Amniotic stem cell (primary cell): ENCODE measurements at regions not wholly inside any gene's neighbourhood (a gene's known extent, or its start where the extent isn't known, plus 50 kb on each side); places are given as distances from the start of the nearest gene placed in this dataset.
"Not testable (repeated sequence)": the region's sequence is repeated elsewhere in the genome, so short reads cannot be mapped to it uniquely, and the experiment has no call there.

Experiments
- DNase-seq: peaks from one replicate; lab custom pipeline; 2025; lab: John Stamatoyannopoulos, UW

DNA sequence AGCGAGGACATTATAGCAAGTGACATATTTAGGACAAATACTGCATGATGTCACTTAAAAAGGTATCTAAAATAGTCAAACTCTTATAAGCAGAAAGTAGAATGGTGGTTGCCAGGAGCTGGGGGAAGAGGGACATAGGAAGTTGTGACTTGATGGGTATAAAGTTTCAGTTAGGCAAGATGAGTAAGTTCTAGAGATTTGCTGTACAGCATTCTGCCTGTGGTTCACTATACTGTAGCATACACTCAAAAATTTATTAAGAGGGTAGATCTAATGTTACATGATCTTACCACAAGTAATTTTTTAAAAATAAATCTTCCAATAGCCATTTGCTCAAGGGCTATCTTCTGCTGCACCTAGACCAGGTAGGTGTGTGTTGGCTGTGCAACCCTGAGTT lies 78.1 kb upstream of the NPAS2 start:
- no peak for DNase-seq

GRCh38 chr2:100742277-100743254 lies 77.4 kb upstream of the NPAS2 start:
- DNase-seq, result peak; percentile 85

DNA sequence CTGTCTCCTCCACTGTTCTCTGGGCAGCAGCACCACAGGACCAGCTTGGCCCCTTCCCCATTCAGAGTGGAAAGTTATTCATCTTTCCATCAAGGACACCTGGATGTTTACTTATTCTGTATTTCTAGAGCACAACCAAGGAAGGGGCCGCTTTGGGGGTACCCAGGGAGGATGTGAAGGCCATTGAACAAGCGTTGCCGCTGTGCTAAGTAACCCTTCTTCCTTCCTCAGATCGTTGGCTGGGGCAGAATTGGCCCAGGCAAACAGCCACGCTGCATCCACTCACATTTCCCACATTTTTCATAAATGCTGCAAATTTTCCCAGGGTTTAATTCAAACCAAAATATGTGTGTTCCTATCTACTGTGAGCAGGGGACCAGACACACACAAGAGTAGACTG lies 76.2 kb upstream of the NPAS2 start:
- DNase-seq, result no peak

- DNase-seq, result no peak
Measured at GRCh38 chr2:100744184-100744583, 75.8 kb upstream of the NPAS2 start.

DNA sequence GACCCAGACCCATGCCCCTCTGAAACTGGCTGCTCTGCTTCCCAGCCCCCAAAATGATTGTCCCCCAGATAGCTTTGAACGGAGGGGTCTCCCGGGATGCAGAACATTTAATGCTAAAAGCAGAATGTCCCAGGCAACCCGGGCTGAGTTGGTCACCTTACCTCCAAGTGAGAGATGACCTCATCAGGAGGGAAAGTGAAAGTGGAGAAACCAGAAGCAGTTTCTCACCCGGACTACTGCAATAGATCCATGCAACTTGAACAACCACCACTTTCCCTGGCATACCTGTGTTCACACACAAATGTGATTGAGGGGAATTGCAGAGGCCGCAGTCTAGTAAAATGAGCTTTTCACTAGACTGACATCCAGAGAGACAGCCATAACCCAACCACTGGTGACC lies 75.3 kb upstream of the NPAS2 start:
- no peak for DNase-seq

GRCh38 chr2:100745604-100746003 lies 74.3 kb upstream of the NPAS2 start:
- no peak for DNase-seq

GRCh38 chr2:100747551-100747950 lies 72.4 kb upstream of the NPAS2 start:
- peak; percentile 30 for DNase-seq

- DNase-seq, result no peak
Measured at GRCh38 chr2:100747996-100748615, 71.8 kb upstream of the NPAS2 start.

- DNase-seq, result no peak
Measured at GRCh38 chr2:100748673-100749072, 71.3 kb upstream of the NPAS2 start.

DNA sequence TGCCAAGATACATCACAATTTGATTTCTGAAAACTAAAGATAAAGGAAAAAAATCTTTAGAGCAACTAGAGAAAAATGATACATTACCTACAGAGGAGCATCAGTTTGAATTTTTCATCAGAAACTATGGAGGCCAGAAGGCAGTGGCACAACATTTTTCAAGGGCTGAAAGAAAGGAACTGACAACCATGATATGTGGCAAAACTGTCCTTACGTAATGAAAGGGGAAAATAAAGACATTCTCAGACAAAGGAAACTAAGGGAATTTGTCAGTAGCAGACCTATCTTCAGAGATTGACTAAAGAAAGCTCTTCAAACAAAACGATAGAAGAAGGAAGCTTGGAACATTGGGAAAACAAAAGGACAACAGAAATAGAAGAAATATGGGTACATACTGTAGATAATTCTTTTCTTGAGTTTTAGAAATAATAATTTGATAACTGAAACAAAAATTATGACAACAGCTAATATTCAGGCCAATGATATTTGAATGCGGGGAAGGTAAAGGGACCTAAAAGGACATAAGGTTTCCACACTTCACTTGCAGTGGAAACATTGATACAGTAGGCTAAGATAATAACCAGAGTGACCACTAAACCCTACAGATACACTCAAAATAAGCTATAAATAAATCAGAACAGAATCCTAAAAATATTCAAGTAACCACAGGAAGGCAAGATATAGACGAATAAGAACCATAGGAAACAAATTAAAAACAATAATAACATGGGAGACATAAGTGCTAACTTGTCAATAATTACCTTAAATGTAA lies 70.0 kb upstream of the NPAS2 start:
- no peak for DNase-seq

GRCh38 chr2:100751871-100752625 lies 67.9 kb upstream of the NPAS2 start:
- not testable (repeated sequence) for DNase-seq

- DNase-seq, result peak; percentile 49
Measured at GRCh38 chr2:100752628-100753333, 67.2 kb upstream of the NPAS2 start.

GRCh38 chr2:100753444-100753843 lies 66.5 kb upstream of the NPAS2 start:
- DNase-seq, result no peak

GRCh38 chr2:100753881-100754280 lies 66.1 kb upstream of the NPAS2 start:
- no peak for DNase-seq

- DNase-seq, result no peak
Measured at GRCh38 chr2:100754951-100755350, 65.0 kb upstream of the NPAS2 start.

DNA sequence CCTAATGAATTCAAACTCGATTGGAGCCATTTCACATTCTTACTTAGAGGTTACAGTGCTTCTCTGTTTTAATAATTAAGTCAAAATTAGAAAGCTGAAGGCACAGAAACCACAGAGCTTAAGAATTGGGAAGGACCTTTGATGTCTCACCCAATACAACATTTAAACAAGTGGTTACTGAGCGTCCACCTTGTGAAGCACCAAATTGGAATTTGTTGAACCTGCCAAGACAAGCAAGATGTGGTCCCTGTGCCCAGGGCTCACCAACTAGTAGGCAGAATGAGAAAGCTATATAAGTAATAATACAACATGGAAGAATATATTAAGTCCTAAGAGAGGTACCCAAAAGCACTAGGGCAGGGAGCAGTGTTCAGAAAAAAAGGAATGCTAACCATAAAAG lies 64.5 kb upstream of the NPAS2 start:
- DNase-seq, result no peak

DNA sequence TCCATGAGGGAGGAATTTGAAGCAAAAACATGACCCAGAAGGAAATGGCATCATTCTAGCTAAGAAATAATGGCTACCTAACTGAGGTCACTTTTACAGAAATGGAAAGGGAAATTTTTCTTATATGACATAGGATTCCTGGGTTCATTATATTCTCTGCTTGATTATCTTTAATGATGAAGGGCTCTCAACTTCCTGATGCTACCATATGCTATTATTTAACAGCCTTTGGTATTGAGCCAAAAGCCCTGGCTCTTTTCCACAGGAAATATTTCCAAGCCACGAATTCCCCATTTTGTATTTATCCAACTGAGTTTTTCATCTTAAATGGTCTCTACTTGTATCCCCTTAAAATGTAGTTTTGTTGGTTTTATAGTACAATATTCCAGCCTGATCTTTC lies 63.2 kb upstream of the NPAS2 start:
- no peak for DNase-seq

- peak; percentile 72 for DNase-seq
Measured at GRCh38 chr2:100757621-100758394, 62.1 kb upstream of the NPAS2 start.

DNA sequence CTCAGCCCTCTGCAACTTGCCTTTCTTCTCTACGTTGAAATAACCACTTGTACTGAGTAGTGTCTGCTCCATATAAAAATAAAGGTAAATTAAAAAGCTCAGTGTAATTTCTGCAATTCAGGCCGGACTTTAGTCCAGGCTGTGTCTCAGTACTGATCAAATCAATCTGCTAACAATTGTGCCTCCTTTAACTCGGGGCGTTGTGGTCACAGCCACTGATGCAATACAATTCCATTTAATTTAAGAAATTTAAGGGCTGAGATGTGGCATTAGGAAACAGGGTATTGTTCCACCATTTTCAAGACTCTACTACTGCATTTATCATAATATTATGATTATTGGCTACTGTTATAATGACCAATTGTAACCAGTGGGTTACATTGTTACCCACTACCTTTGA lies 60.0 kb upstream of the NPAS2 start:
- DNase-seq, result no peak

DNA sequence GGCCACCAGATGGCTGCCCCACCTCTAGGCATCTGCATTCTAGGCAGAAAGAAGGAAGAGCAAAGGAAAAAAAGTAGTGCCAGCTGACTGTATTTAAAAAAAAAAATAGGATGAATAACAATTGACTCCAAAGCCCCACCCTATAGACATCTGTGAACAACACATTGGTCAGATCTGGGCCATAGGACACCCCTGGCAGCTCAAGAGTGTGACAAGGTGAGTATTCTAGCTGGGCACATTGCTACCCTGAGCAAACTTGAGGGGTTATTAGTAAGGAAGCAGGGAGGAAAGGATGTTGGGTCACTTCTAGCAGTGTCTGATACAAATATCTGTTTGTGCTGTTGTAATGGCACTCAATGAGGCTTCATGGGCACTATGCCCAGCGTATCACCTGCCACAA lies 58.6 kb upstream of the NPAS2 start:
- DNase-seq, result no peak
